Suprapubic skin (tissue), 4 donors: ENCODE measurements at regions not wholly inside any gene's neighbourhood (a gene's known extent, or its start where the extent isn't known, plus 50 kb on each side); places are given as distances from the start of the nearest gene placed in this dataset.

Source experiments
- DNase-seq, 2 donors: peaks; one replicate each; pipeline ENCODE4 v3.0.0-alpha.2; 2019; ENCODE audit warnings: low spot score in 2 of 2
- H3K27ac ChIP-seq: fragments of 200-600 bp; sonication (generic); one replicate; pipeline ENCODE4 v1.5.1; 2019
- H3K27me3 ChIP-seq: fragments of 200-600 bp; sonication (generic); one replicate; pipeline ENCODE4 v1.5.1; 2019
- H3K36me3 ChIP-seq: fragments of 200-600 bp; sonication (generic); one replicate; pipeline ENCODE4 v1.5.1; 2019
- H3K4me1 ChIP-seq: fragments of 200-600 bp; sonication (generic); one replicate; pipeline ENCODE4 v1.5.1; 2019
- H3K4me3 ChIP-seq: fragments of 200-600 bp; sonication (generic); one replicate; pipeline ENCODE4 v1.5.1; 2019; ENCODE audit warnings: mild to moderate bottlenecking
- H3K9me3 ChIP-seq: fragments of 200-600 bp; sonication (generic); one replicate; pipeline ENCODE4 v1.5.1; 2019
- EP300 ChIP-seq: sonication (generic); formaldehyde crosslinking; IDR thresholded peaks from one replicate; pipeline ENCODE4 v1.6.1; 2017; ENCODE audit warnings: antibody characterized with exemption
- POLR2A ChIP-seq, 2 donors: fragments of 450-650 bp; IDR thresholded peaks; one replicate each; pipeline ENCODE4 v1.6.1; 2017; ENCODE audit warnings: antibody characterized with exemption in 2 of 2, mild to moderate bottlenecking in 2 of 2, moderate library complexity in 2 of 2
- POLR2AphosphoS5 ChIP-seq, 3 donors: sonication (generic); formaldehyde crosslinking; IDR thresholded peaks; one replicate each; pipeline ENCODE4 v1.6.1; 2017; ENCODE audit warnings: antibody characterized with exemption in 3 of 3
- WGBS: methylation state at CpG from one replicate; pipeline ENCODE4 v1.1.5; 2018; 5-methylcytosine and 5-hydroxymethylcytosine counted together
- TF ChIP-seq, protein P1 (sequence below), 2 donors: fragments of 200-600 bp in 1 of 2; fragments of 450-650 bp in 1 of 2; sonication (generic) in 1 of 2; IDR thresholded peaks; one replicate each; pipeline ENCODE4 v1.5.1; 2016 to 2019; ENCODE audit warnings: antibody characterized with exemption in 2 of 2, mild to moderate bottlenecking in 1 of 2, moderate library complexity in 1 of 2

- Histone ChIP-seq H3K27ac (no peak overlapping the region), H3K36me3 (no peaks in the 10 kb centered on the region), H3K4me1 (peaks cover 10% of the 10 kb centered on the region), H3K9me3 (no peaks in the 10 kb centered on the region), H3K4me3 (no peak overlapping the region), H3K27me3 (no peaks in the 10 kb centered on the region)
- WGBS: 87% methylated on average over 4 of the region's 4 CpGs
- no peak for DNase-seq
- no peak for TF ChIP-seq POLR2AphosphoS5 (IDR thresholded peaks at IDR 0.05)
- no peak for TF ChIP-seq EP300
- TF ChIP-seq, protein P1, sequence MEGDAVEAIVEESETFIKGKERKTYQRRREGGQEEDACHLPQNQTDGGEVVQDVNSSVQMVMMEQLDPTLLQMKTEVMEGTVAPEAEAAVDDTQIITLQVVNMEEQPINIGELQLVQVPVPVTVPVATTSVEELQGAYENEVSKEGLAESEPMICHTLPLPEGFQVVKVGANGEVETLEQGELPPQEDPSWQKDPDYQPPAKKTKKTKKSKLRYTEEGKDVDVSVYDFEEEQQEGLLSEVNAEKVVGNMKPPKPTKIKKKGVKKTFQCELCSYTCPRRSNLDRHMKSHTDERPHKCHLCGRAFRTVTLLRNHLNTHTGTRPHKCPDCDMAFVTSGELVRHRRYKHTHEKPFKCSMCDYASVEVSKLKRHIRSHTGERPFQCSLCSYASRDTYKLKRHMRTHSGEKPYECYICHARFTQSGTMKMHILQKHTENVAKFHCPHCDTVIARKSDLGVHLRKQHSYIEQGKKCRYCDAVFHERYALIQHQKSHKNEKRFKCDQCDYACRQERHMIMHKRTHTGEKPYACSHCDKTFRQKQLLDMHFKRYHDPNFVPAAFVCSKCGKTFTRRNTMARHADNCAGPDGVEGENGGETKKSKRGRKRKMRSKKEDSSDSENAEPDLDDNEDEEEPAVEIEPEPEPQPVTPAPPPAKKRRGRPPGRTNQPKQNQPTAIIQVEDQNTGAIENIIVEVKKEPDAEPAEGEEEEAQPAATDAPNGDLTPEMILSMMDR (IDR thresholded peaks at IDR 0.05): no peak
- TF ChIP-seq POLR2A (IDR thresholded peaks at IDR 0.05): no peak
Observed at GRCh38 chr18:61989138-61989537, 96.3 kb upstream of the RNF152 start.

DNA sequence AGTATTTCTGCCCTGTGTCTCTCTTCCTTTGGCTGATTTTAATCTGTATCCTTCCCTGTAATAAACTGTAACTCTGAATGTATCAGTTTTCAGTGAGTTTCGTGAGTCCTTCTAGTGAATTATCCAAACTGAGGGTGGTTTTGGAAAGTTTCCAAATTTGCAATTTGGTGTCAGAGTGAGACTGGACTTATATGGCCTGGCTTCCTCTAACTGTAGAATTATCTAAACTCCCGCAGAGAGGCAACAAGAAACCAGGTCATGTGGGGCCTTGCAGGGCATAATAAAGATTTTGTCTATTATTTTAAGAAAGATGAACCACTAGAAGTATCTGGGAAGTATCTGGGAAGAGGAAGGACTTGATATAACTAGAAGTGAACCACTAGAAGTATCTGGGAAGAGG, 95.3 kb upstream of the RNF152 start:
- Histone ChIP-seq H3K27ac (no peak overlapping the region), H3K36me3 (no peaks in the 10 kb centered on the region), H3K27me3 (no peaks in the 10 kb centered on the region), H3K4me3 (no peak overlapping the region), H3K4me1 (peaks cover 5% of the 10 kb centered on the region), H3K9me3 (no peaks in the 10 kb centered on the region)
- TF ChIP-seq, protein P1 (IDR thresholded peaks at IDR 0.05): no peak
- TF ChIP-seq POLR2AphosphoS5 (IDR thresholded peaks at IDR 0.05) (no peak), POLR2A (IDR thresholded peaks at IDR 0.05) (no peak), EP300 (no peak)
- 84% methylated on average over 2 of the region's 2 CpGs for WGBS
- no peak for DNase-seq

DNA sequence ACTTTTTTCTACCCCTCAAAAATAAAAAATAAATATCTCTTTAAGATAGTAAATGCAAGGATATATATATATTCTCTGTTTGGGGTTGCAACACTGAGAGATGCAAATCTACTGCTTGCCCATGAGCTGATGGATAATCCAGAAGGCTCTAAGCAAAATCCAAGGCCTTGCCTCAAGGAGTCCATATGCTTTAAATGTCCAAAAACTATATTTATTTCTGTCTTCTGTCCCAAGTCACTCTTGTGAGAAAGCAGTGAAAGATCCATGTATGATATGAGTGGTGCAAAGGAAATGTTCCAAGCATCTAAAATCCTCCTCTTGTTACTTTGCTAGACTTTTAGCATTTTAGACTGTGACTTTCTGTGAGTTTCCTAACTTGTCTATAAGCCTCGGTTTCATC, 92.9 kb upstream of the RNF152 start:
- Histone ChIP-seq H3K27ac (no peak overlapping the region), H3K27me3 (no peaks in the 10 kb centered on the region), H3K4me1 (no peaks in the 10 kb centered on the region), H3K36me3 (no peaks in the 10 kb centered on the region), H3K4me3 (no peak overlapping the region), H3K9me3 (no peaks in the 10 kb centered on the region)
- no peak for DNase-seq
- WGBS: 93% methylated on average over 1 of the region's 1 CpG
- TF ChIP-seq EP300: no peak
- TF ChIP-seq POLR2A (IDR thresholded peaks at IDR 0.05): no peak
- TF ChIP-seq, protein P1 (IDR thresholded peaks at IDR 0.05): no peak
- TF ChIP-seq POLR2AphosphoS5 (IDR thresholded peaks at IDR 0.05): no peak

DNA sequence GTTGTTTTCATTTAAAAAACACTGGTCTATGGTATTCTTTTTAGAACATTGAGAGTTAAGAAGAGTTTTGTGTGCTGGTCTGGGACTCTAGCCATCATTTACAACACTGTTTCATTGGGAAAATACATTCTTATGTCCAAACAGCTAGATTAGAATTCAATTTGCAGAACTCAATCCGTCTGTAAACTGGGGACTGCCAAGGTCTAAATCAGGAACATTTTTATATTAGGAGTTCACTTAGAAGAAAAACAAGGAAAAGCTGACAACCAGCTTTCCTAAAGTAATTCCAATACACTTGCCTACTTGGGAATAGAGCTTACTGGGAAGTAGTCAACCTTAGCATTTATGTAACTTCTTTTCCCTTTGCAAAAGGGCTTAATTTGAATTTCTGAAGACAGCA, 91.5 kb upstream of the RNF152 start:
- no peaks in the 10 kb centered on the region for H3K36me3 ChIP-seq
- H3K4me3 ChIP-seq: no peak overlapping the region
- TF ChIP-seq, protein P1 (IDR thresholded peaks at IDR 0.05): no peak
- TF ChIP-seq EP300: no peak
- TF ChIP-seq POLR2AphosphoS5 (IDR thresholded peaks at IDR 0.05): no peak
- H3K27me3 ChIP-seq: no peaks in the 10 kb centered on the region
- WGBS: 47% methylated on average over 1 of the region's 1 CpG
- H3K27ac ChIP-seq: no peak overlapping the region
- no peaks in the 10 kb centered on the region for H3K4me1 ChIP-seq
- no peak for DNase-seq
- no peaks in the 10 kb centered on the region for H3K9me3 ChIP-seq

GRCh38 chr18:61982475-61982874, 89.7 kb upstream of the RNF152 start:
- H3K4me1 ChIP-seq: no peaks in the 10 kb centered on the region
- TF ChIP-seq, protein P1 (IDR thresholded peaks at IDR 0.05): no peak
- no peak for TF ChIP-seq POLR2AphosphoS5 (IDR thresholded peaks at IDR 0.05)
- TF ChIP-seq POLR2A (IDR thresholded peaks at IDR 0.05): no peak
- TF ChIP-seq EP300: no peak
- WGBS: 49% methylated on average over 2 of the region's 2 CpGs
- DNase-seq: no peak
- H3K27ac ChIP-seq: no peak overlapping the region
- no peak overlapping the region for H3K4me3 ChIP-seq
- no peaks in the 10 kb centered on the region for H3K9me3 ChIP-seq
- H3K36me3 ChIP-seq: no peaks in the 10 kb centered on the region
- no peaks in the 10 kb centered on the region for H3K27me3 ChIP-seq
